Activated CD8-positive, alpha-beta memory T cell treated with anti-CD3 and anti-CD28 coated beads, Interleukin-2, amount 50 U/mL, for 1 hour (primary cell): ENCODE measurements at regions not wholly inside any gene's neighbourhood (a gene's known extent, or its start where the extent isn't known, plus 50 kb on each side); places are given as distances from the start of the nearest gene placed in this dataset.
"Not testable (repeated sequence)": the region's sequence is repeated elsewhere in the genome, so short reads cannot be mapped to it uniquely, and the experiment has no call there.

Source experiments
- DNase-seq: peaks from one replicate; pipeline ENCODE4 v3.0.0-alpha.2; 2020; ENCODE audit errors: extremely low read depth

DNA sequence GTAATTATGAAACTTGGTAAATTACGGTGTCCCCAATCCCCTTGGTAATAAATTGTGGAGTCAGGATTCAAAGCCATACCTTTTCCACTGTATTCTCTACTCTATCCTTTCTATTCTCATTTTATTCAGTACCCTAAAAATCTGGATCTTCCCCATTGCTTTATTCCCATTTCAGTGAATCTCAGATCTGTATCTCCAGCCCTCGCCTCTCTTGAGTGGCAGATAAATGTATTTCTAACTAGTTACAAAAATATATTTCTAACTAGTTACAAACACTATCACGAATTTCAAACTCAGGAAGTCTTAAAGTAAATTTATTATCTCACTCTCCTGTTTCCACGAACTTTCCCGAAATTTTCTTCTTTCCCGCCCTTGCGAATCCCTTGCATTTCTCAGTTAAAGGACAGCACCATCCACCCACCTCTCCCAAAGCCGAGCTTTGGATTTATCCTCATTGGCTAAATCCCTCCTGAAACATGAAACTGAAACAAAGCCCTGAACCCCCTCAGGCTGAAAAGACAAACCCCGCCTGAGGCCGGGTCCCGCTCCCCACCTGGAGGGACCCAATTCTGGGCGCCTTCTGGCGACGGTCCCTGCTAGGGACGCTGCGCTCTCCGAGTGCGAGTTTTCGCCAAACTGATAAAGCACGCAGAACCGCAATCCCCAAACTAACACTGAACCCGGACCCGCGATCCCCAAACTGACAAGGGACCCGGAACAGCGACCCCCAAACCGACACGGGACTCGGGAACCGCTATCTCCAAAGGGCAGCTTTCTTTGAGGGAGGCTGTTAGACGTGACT, 164.3 kb upstream of the PABPC3 start:
- no peak for DNase-seq

DNA sequence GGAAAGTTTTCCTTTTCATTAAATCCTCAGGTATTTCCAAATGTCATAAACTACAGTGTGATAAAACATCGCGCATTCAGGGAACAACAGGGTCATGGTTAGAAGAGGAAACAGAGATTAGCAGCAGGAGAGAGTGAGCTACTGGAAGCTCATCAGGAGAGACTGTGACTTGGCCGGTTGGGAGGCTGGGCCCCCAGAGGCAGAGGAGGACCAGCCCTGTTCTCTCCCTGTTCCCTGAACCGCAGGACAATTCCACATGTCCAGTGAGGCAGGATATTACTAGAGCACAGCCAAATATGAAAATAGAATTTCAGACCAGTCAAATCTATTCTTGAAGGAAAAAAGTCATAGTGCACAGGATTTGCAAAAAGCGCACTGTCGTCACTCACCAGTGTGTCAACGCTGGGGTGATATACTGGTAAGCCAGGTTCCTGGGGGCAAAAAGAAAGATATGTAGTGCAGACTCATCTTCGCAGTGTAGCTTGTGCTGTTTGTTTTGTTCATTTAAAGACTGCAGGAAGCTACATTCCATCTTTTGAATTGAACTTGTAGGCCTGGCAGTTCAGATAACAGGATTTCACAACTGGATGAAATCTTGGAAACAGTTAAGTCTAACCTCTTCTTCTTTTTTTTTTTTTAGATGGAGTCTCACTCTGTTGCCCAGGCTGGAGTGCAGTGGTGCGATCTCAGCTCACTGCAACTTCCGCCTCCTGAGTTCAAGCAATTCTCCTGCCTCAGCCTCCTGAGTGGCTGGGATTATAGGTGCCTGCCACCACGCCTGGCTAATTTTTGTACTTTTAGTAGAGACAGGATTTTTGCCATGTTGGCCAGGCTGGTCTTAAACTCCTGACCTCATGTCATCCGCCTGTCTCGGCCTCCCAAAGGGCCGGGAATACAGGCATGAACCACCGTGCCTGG, 162.6 kb upstream of the PABPC3 start:
- DNase-seq, result not testable (repeated sequence)

DNA sequence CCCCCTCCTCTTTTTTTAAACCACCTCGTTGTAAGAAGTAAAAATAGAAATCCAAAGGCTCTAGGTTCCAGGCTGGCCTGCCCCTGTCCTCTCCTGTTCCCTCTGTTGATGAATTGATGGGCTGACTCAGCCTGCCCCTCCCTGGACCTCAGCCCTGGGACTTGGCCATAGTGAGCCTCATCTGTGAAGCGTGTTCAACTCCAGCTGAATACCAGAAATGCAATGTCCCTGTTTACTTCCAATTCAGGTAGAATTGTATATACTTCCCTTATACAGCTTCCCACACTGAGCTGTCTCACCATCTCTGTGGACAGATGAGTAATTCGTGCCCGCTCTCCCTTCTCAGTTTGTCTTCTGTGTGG, 161.9 kb upstream of the PABPC3 start:
- DNase-seq, result not testable (repeated sequence)

DNA sequence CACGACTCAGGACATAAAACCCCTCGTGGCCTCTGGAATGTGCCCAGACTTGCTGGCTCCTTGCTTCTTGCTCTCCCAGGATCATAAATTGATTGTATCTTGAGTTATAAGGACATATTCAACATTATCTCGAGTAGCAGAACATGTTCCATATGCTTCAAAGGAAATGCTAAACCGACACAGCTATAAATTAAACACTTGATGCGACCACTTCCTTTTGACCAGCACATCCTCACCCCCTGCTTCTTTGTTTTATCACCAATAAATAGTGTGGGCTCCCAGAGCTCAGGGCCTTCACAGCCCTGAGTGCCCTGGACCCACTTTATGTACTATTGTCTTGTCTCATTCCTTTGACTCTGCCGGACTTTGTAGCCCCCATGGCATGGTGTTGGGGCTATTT, 157.0 kb upstream of the PABPC3 start:
- DNase-seq, result no peak

DNA sequence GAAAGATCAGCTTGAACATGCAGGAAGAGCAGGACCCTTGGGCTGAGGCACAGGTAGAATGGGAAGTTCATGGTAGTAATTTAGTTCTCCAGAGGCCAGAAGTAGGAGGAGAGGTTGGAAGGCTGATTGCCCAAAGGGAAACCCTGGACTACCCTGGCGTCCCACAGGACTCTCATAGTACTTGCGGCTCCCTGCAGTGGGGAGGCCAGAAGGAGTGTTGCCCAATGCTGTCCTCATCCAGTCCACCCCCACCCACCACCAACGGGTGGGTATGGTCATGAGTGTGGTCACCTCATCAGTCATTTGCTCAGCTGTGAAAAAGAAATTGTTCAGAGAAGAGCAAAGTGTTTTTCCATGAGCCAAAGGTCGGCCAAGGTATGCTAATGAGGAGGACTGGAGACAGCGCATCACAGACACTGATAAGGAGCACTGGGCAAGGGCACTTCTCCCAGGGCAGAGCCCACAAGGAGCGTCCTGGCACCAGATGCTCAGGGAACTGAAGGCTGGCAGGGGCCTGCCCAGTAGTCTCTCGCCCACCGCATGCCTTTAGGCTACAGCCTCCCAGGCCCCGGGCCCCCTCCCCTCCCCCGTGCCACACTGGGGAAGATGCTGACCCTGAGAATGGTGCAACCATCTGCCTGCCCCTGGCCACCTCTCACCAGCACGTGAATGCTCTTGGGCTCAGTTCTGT, 154.8 kb upstream of the PABPC3 start:
- DNase-seq, result not testable (repeated sequence)

DNA sequence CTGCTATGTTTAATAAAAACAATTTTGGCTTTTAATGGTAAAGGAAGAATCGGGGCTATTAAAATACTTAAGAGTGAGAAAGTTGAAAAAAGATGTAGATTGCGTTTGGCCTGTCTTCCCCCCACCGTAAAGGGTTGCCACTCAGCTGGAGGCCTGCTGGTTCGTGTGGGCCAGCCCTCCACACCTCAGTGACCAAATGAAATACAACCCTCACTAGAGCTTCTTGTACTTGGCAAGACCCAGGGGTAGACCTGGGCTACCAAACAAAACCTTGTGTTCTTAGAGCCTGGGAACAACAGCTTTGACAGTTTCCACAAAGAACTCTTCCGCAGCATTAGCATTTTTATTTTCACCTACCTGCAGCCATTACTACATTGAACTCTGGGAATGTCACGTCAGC, 152.8 kb upstream of the PABPC3 start:
- DNase-seq, result no peak

DNA sequence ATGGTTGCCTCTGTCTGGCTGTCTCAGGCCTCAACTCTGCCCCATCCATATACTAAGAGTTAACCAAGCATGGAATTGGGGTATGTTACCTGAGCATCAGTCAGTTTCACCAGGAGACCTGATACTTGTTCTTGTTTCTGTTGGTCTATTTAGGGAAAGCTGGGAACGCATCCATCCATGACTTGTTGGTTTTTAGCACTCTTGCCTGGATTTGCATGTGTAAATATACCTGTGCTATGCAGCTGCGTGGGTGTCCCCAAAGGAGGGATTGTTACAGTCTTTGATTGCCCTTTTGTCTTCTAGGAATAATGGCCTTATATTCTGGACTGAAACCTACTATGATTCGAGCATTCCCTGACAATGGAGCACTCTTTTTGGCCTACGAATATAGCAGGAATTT, 151.9 kb upstream of the PABPC3 start:
- DNase-seq, result not testable (repeated sequence)

DNA sequence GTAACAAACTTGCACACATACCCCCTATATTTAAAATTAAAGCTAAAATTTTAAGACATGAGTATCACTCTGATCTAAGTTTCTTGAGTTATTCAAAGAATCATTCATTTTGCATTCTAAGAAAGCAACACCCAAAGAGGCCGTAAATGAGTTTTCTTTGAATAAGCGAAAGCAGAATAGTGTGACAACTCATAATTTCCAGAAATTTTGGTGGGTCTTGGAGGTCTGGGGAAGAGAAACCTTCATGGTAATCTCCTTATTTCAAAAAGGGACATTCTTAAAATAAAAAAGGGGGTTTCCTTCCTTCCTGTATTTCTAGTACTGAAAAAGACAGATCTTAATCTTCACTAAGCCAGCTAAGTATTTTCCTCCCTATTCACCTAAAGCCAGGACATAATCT, 147.0 kb upstream of the PABPC3 start:
- DNase-seq, result not testable (repeated sequence)

DNA sequence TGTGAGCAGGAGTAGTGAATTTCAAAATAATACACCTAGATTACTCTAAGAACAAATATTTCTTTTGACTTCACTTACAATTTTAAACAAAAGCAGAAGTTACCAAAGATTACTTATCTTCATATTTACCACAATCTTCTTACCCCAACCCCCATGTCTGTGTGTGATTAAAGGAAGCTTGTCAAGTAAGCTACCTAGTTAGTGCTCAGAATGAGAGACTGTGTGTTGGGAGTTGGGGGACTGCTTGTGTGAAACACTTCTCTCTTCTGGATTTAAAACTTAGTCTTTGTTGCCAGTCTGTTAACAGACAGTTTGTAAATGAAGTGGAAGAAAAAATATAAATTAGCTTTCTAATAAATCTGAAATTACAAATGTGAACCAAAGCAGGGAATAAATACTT, 145.3 kb upstream of the PABPC3 start:
- DNase-seq, result not testable (repeated sequence)

DNA sequence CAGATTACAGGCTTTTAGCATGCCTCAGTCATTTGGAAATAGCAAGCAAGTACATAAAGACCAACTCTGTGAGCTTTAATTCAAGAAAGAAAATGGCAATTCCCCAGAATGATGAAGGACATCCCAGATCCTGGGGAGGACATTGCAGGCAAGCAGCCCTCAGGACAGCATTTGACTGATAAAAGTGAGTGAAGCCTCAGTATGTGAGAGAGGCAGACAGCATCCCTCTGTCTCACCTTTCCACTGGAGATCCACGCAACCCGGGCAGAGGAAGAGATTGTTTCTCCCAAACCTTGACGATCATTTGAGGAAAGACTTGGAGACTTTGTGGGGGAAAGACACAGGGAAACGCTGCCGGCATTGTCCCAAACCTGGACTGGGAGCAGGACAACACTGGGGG, 128.0 kb upstream of the PABPC3 start:
- not testable (repeated sequence) for DNase-seq

DNA sequence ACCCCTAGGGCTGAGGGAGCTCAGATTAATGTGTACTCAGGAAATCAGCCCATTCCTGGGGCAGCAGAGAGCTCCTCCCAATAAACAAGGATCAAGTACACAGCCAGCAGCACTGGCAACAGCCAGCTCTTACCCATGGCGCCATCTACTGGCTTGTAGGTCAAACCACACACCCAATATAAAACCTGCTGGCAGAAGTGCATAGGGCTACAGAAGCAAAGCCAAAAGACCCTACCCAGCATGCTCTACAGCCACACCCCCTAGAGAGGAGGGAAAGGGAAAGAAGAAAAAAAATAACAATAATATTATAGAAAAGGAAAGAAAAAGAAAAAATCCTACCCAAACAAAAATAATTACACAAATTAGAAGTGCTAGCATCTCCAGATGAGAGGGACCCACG, 127.5 kb upstream of the PABPC3 start:
- not testable (repeated sequence) for DNase-seq

DNA sequence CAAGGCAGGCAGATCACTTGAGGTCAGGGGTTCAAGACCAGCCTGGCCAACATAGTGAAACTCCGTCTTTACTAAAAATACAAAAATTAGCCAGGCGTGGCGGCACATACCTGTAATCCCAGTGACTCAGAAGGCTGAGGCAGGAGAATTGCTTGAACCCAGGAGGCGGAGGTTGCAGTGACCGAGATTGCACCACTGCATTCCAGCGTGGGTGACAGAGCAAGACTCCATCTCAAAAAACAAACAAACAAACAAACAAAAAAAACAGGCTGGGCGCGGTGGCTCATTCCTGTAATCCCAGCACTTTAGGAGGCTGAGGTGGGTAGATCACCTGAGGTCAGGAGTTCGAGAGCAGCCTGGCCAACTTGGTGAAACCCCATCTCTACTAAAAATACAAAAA, 122.8 kb upstream of the PABPC3 start:
- not testable (repeated sequence) for DNase-seq

DNA sequence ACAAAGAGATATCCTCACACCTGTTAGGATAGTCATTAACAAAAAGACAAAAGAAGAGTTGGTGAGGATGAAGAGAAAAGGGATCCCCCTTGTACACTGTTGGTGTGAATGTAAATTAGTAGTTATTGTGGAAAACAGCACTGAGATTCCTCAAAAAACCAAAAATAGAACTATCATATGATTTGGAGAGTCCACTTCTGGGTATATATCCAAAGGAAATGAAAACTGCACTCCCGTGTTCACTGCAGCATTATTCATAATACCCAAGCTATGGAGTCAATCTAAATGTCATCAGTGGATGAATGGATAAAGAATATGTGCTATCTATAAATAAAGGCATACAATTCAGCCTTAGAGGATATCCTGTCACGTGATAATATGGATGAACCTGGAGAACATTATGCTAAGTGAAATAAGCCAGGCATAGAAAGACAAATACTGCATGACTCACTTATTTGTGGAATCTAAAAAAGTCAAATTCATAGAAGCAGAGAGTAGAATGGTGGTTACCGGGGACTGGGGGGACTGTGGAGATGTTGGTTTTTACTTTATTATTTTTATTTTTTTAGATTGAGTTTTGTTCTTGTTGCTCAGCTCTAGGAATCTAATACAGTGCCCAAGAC, 114.6 kb upstream of the PABPC3 start:
- not testable (repeated sequence) for DNase-seq

DNA sequence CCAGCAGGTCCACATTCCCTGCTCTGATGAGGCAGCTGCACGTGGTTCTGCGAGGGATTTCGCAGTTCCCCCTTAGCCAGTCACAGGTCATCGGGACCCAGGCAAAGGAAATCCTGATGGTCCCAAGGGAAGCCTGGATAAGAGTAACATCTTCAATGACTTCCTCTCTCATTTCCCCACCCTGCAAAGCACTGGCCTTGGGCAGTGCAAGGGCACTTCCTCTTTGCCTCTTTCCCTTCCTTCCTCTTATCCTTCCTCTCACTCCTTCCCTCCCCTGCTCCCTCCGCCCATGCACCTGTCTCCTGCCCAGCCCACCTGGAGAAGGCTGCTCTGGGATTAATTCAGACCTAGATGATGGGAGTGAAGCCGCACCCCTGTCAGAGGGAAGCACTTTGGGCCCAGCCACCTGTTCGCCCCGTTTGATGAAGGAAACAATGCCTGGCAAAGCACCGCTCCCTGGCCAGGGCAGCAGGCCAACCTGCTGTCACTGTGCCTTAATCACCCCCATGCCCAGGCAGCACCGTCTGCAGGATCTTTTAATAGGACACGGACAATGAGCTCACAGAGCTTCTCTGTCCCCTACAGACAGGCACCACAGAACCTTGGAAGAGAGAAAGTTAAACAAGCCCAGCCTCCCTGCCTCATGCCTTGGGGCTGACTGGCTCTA, 113.5 kb upstream of the PABPC3 start:
- no peak for DNase-seq

DNA sequence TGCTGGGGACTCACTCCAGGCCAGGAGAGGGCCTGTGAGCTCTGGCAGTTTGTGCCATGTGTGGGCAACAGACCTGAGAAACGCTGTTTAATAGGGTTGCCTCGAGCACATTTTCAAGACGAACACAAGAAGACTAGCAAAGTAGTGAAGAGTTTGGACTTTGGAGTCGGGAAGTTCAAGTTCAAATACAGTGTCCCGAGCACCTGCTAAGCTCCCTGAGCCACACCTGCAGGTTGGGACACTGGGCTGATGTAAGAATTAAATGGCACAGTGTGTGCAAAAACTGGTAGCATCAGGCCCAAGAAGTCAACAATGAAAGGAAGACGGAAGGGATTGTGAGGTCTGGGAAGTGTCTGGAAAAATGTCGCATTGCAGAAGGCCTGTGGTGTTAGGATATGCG, 112.8 kb upstream of the PABPC3 start:
- no peak for DNase-seq

DNA sequence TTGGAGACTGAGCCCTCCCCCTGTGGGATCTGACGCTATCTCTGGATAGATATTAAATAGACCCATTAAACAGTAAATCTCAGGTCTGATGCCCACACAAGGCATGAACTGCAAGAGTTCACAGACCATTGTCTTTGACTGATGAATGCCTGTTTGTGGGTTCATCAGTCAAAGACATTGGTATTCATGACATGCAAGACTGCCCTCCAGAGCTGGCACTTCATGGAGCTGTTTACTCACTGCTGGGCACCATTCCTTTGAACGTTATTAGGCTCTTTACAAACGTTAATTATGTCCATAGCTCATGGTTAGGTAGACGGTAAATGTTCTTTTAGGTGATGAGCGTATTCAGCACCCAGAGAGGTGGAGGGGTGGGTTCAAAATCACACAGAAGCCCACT, 111.8 kb upstream of the PABPC3 start:
- DNase-seq, result no peak

DNA sequence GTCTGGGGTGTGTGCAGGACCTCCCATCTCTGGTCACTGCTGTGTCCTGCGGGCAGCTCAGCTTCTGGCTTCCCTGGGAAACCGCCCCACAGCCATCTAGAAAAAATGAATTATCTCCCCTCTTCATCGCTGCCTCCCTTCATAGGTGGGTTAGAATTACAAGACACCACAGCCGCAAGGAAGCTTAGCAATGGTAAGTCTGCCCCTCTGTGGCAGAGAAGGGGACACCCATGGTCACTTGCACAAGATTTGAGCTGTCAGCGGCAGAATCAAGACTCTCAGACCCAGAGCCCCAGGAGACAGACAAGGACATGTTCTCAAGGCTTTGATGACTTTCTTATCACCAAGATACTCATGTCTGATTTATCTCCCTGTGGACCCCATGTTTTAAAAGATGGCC, 110.8 kb upstream of the PABPC3 start:
- DNase-seq, result no peak

DNA sequence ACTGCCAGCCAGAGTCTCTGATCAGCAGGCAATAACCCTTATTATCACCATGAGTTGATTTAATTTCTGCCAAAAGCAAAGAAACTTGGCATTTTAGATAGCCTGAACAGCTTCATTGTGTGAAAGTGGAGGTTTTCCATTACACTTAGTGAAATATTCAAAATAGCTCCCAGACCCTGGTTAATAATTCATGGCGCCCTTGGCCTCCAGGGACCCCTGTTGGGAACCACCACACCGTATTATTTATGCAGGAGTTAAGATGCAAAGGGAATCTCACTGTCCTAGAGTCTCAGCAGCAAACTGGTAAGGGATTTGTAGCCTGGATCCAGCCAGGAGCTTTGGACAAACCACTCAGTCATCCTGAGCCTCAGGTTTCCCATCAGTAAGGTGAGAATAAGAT, 110.0 kb upstream of the PABPC3 start:
- DNase-seq, result no peak

DNA sequence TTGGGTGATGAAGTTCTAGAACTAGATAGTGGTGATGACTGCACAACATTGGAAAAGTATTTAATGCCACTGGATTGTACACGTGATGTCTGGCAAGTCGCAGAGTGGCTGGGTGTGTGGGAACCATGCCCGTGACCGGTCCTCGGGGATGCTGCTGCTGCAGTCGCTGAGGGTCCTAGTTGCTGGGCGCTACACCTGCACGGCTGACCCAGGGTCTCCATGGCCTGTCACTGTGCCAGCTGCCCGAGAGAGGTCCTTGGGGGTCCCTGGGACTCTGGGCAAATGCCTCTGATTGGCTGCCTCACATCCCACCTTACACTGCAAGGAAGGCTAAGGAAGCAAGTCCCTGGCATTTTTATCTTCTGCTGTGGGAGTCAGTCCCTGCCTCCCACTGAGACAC, 109.1 kb upstream of the PABPC3 start:
- no peak for DNase-seq

DNA sequence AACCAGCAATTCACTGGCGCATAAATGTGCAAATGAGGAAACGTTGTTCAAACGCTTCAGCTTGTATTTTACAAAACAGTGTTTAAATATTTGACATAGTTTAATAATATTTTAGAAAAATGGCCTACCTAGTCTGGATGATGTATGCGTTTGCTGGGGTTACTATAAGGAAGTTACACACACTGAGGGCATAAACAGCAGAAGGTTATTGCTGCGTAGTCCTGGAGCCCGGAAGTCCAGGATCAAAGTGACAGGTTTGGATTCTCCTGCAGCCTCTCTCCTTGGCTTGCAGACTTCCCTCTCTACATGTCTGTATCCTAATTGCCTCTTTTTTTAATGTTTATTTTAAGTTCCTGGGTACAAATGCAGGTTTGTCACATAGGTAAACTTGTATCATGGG, 106.0 kb upstream of the PABPC3 start:
- not testable (repeated sequence) for DNase-seq

DNA sequence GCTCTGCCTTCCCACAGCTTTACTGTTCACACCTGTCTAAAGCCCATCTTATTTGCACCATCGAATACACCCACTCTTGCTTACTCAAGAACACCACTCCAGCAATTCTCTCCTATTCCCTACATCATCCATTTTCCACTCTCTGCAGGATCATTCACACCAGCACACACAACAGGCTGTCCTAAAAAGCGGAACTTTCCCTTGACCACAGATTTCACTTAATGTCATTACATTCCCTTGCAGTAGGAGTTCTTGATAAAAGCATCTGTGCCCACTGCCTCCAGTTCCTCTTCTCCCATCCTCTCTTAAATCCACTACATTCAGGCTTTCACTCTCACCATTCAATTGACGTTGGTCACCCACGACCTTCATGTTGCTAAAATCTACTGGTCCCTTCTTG, 103.0 kb upstream of the PABPC3 start:
- DNase-seq, result not testable (repeated sequence)
